Spinal cord (tissue), 9 donors: ENCODE measurements at regions not wholly inside any gene's neighbourhood (a gene's known extent, or its start where the extent isn't known, plus 50 kb on each side); places are given as distances from the start of the nearest gene placed in this dataset.
"Not testable (repeated sequence)": the region's sequence is repeated elsewhere in the genome, so short reads cannot be mapped to it uniquely, and the experiment has no call there.

Experiments used
- DNase-seq, 6 donors: peaks; one replicate each; pipeline versions ENCODE4 v3.0.0 to v3.0.0-alpha.2; 2013 to 2015; ENCODE audit warnings: low spot score in 6 of 6, low read depth in 4 of 6
- H3K27ac ChIP-seq: one replicate; pipeline ENCODE4 v1.5.1; 2013; ENCODE audit warnings: low read depth, low read length, control low read depth
- H3K27me3 ChIP-seq: one replicate; pipeline ENCODE4 v1.6.1; 2013; ENCODE audit warnings: low read length; ENCODE audit not compliant: control insufficient read depth, insufficient read depth
- H3K36me3 ChIP-seq: one replicate; pipeline ENCODE4 v1.6.1; 2013; ENCODE audit warnings: low read length; ENCODE audit not compliant: control insufficient read depth, insufficient read depth
- H3K4me1 ChIP-seq: one replicate; pipeline ENCODE4 v1.6.1; 2013; ENCODE audit warnings: low read length; ENCODE audit not compliant: control insufficient read depth, insufficient read depth
- H3K4me3 ChIP-seq: one replicate; pipeline ENCODE4 v1.5.1; 2013; ENCODE audit warnings: low read depth, low read length, control low read depth
- H3K9me3 ChIP-seq: one replicate; pipeline ENCODE4 v1.6.1; 2013; ENCODE audit warnings: low read length; ENCODE audit not compliant: control insufficient read depth, insufficient read depth
- WGBS: methylation state at CpG from one replicate; pipeline ENCODE4 v1.1.5; 2013; ENCODE audit warnings: missing lambda C conversion rate; ENCODE audit not compliant: insufficient coverage; 5-methylcytosine and 5-hydroxymethylcytosine counted together
- donor health status: healthy.

DNA sequence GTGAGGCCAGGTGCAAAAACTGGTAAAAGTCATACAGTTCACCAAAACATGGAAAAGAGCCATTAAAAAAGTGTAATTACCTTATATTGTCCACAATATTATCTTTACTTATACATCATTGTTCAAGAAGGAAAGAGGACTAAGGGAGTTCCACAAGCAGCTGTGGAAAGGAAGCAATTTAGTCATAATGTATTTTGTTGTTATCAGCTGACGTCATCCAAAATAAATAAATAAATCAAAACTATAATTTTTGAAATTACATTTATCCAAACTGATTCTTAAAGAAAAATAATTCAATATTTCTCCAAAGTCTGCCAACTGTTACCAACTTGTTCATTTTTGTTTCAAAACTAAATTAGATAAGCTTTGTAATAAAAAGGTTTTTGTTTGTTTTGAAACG lies 256.1 kb upstream of the CNTNAP5 start:
- 100% methylated on average over 1 of the region's 2 CpGs for WGBS
- H3K27ac ChIP-seq, result no peak overlapping the region
- DNase-seq, result no peak
- H3K27me3 ChIP-seq, result no peaks in the 10 kb centered on the region
- no peaks in the 10 kb centered on the region for H3K36me3 ChIP-seq
- no peaks in the 10 kb centered on the region for H3K4me1 ChIP-seq
- H3K9me3 ChIP-seq, result no peaks in the 10 kb centered on the region
- no peak overlapping the region for H3K4me3 ChIP-seq

DNA sequence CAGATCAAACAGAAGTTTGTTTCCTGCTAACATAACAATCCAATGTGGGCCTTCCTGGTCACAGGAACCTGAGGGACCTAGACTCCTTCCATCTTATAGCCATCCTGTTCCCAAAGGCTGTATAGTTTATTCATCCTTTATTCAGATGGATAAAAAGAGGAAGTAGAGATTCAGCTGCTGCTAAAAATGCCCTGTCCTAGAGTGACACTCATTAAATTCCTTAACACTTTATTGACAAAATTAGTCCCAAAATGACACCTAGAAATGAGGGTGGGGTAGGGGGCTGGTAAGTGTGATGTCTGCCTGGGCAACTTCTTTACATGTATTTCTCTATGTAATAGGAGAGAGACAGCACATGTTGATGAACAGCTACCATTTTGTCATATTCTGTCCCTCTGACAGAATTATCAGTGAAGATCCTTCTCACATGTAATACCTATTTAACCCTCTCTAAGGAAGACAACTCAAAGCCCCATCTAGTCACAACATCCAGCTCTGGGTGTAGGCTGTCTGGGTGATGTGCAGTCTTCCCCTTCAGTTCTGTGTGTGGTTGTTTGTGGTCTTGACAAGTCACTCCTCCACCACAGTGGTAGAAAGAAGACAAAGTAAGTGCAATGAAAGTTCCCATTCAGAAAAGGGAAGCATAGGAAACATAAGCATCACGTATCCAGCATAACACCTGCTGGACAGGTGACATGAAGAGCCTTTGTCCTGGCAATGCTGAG lies 253.9 kb upstream of the CNTNAP5 start:
- Histone ChIP-seq H3K4me3 (no peak overlapping the region), H3K27me3 (no peaks in the 10 kb centered on the region), H3K36me3 (no peaks in the 10 kb centered on the region), H3K4me1 (no peaks in the 10 kb centered on the region), H3K9me3 (no peaks in the 10 kb centered on the region), H3K27ac (no peak overlapping the region)
- no peak for DNase-seq
- WGBS, result 90% methylated on average over 1 of the region's 1 CpG

DNA sequence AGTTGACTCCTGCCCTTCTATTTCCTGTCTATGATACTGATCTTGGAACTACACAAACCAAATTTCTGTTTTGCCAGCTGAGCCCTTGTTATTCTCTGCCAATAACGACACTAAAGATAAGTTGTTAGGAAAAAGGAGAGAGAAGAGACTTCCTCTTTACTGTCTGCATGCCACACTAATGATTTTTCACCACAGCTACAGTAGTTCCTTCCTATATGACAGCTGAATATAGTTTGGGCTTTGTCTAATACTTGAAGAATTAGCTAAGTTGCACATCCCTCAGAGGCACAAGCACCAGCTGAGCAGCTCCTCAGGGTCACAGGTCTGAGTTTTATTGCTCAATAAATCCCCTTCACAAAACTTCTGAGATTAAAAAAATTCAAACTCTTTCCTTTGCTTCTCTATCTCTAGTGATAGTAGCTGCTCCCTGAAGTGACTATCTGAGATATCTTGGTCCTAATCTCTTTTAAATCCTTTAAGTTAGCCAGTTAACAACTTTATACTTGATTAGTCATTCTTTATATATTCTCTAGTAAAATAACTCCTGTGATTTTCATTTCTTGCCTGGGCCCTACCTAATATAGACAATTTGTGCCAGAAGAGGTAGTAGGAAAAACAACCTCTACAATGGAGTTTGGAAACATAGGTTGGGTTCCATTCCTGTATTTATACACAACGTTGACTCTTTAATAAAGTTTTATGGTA lies 253.0 kb upstream of the CNTNAP5 start:
- no peaks in the 10 kb centered on the region for H3K9me3 ChIP-seq
- no peaks in the 10 kb centered on the region for H3K36me3 ChIP-seq
- no CpG with 5 or more reads among the region's 2 CpGs for WGBS
- DNase-seq, result no peak
- no peak overlapping the region for H3K27ac ChIP-seq
- no peaks in the 10 kb centered on the region for H3K4me1 ChIP-seq
- H3K27me3 ChIP-seq, result no peaks in the 10 kb centered on the region
- no peak overlapping the region for H3K4me3 ChIP-seq

DNA sequence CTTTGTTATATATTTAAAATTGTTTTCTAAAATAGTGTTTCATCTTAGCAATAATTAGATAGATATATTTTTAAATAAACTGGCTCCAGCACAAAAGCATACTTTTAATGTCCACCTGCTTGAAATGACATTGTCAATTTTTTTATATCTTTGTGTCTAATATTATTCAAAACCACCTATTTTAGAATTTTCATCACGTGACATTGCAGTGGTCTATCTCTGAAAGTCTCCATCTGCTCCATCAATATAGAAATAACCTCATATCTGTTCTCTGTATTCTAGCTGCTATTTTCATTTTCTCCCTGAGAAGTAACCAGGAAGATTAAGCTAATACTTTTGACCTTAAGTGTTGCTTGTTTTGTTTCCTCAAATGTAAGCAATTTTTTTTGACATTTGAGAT lies 248.0 kb upstream of the CNTNAP5 start:
- no peak overlapping the region for H3K27ac ChIP-seq
- no CpG with 5 or more reads among the region's 1 CpG for WGBS
- no peak for DNase-seq
- H3K9me3 ChIP-seq, result no peaks in the 10 kb centered on the region
- no peaks in the 10 kb centered on the region for H3K27me3 ChIP-seq
- no peak overlapping the region for H3K4me3 ChIP-seq
- no peaks in the 10 kb centered on the region for H3K4me1 ChIP-seq
- no peaks in the 10 kb centered on the region for H3K36me3 ChIP-seq

DNA sequence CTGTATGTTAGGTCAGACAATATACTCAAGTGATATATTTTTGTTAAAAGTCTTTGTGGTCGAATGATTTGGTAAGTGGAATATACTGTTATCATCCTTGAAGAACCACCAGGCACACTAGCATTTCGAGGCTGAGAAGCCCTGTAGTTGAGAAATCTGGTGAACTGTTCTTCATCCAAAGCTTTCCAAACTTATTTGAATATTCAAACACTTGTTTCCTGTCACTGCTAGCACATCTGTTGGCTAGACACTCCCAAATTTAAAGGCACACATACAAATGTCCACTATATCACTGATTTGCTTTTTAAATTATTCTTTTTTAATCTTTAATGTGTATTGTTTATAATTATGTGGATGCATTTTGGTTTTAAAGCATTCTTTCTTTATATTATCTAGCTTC lies 241.9 kb upstream of the CNTNAP5 start:
- no peaks in the 10 kb centered on the region for H3K4me1 ChIP-seq
- WGBS, result no CpG with 5 or more reads among the region's 2 CpGs
- H3K27ac ChIP-seq, result no peak overlapping the region
- DNase-seq, result no peak
- peaks cover 2% of the 10 kb centered on the region for H3K9me3 ChIP-seq
- no peaks in the 10 kb centered on the region for H3K27me3 ChIP-seq
- no peaks in the 10 kb centered on the region for H3K36me3 ChIP-seq
- H3K4me3 ChIP-seq, result no peak overlapping the region

DNA sequence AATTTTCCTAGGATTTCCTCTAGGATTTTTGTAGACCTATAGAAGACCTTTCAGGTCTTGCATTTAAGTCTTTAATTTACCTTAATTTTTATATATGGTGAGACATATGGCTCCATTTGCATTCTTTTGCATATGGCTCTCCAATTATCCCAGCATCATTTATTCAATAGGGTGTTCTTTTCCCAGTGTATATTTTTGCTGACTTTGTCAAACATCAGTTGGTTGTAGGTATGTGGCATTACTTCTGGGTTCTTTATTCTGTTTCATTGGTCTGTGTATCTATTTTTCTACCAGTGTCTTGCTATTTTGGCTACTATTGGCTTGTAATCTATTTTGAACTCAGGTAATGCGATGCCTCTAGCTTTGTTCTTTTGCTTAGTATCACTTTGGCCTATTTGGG lies 239.8 kb upstream of the CNTNAP5 start:
- DNase-seq, result no peak
- Histone ChIP-seq H3K36me3 (no peaks in the 10 kb centered on the region), H3K9me3 (peaks cover 2% of the 10 kb centered on the region), H3K27ac (no peak overlapping the region), H3K27me3 (no peaks in the 10 kb centered on the region), H3K4me3 (no peak overlapping the region), H3K4me1 (no peaks in the 10 kb centered on the region)
- no CpG with 5 or more reads among the region's 1 CpG for WGBS

DNA sequence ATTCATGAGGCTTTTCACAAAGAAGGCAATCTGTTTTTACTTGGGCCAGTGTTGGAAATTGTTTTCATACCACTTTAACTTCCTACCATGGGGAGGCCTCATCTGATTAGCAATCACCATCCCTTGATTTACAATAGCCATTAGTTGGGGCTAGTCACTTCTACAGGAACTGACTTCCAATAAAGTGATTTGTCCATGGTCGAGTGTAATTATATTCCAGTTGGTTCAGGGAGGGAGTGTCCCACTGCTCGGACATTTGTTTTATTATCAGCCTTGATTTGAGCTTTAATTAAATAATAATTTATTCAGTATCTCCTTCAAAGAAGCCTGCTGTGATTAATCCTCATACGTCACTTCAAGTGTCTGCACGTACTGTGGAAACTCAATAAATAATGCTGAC lies 233.9 kb upstream of the CNTNAP5 start:
- WGBS, result no CpG with 5 or more reads among the region's 4 CpGs
- no peaks in the 10 kb centered on the region for H3K9me3 ChIP-seq
- no peaks in the 10 kb centered on the region for H3K4me1 ChIP-seq
- no peaks in the 10 kb centered on the region for H3K27me3 ChIP-seq
- peak in 1 of 6 donors; percentile 51 for DNase-seq
- H3K4me3 ChIP-seq, result no peak overlapping the region
- H3K36me3 ChIP-seq, result no peaks in the 10 kb centered on the region
- no peak overlapping the region for H3K27ac ChIP-seq

DNA sequence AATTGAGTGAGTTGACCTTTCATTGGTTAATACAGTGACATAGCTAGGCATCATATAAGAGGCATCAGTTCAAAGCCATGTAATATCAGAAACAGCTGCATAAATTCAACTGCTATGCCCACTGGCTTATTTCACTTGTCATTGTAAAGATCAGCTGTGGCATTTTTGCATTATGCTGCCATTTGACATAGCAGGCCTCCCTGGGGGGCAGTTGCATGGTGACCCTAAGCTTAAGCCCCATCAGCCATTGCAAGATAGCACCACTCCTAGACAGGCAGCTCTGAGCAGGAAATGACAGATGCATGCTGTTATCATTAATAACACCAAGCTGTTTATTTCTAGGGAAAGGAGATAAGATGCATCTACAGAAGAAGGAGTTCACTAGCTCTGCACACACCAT lies 233.4 kb upstream of the CNTNAP5 start:
- Histone ChIP-seq H3K9me3 (no peaks in the 10 kb centered on the region), H3K27ac (no peak overlapping the region), H3K27me3 (no peaks in the 10 kb centered on the region), H3K4me1 (no peaks in the 10 kb centered on the region), H3K36me3 (no peaks in the 10 kb centered on the region), H3K4me3 (no peak overlapping the region)
- no peak for DNase-seq

DNA sequence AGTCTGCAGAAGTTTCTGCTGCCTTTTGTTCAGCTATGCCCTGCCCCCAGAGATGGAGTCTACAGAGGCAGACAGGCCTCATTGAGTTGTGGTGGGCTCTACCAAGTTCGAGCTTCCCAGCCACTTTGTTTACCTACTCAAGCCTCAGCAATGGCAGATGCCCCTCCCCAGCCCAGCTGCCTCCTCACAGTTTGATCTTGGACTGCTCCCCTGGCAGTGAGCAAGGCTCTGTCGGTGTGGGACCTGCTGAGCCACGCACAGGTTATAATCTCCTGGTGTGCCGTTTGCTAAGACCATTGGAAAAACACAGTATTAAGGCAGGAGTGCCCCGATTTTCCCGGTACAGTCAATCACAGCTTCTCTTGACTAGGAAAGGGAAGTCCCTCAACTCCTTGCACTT lies 221.0 kb upstream of the CNTNAP5 start:
- H3K27me3 ChIP-seq, H3K36me3 ChIP-seq, H3K27ac ChIP-seq, H3K4me1 ChIP-seq, H3K9me3 ChIP-seq, H3K4me3 ChIP-seq, DNase-seq: not testable (repeated sequence)
- 95% methylated on average over 6 of the region's 6 CpGs for WGBS

DNA sequence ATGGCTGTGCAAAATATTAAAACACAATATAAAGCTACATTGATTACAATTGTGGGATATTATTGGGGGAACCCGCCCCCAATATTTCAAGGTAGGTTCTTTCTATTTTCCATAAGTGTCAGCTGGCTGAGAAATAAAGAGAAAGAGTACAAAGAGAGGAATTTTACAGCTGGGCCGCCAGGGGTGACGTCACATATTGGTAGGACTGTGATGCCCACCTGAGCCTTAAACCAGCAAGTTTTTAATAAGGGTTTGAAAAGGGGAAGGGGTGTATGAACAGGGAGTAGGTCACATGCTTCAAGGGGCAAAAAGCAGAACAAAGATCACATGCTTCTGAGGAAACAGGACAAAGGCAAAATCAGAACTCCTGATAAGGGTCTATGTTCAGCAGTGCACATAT lies 219.3 kb upstream of the CNTNAP5 start:
- not testable (repeated sequence) for DNase-seq, H3K36me3 ChIP-seq
- WGBS, result 100% methylated on average over 2 of the region's 3 CpGs

More for the DNA sequence above, 219.3 kb upstream of the CNTNAP5 start:
- H3K4me3 ChIP-seq, H3K27me3 ChIP-seq, H3K4me1 ChIP-seq, H3K27ac ChIP-seq, H3K9me3 ChIP-seq: not testable (repeated sequence)
